Common myeloid progenitor, CD34-positive (primary cell): ENCODE measurements at regions not wholly inside any gene's neighbourhood (a gene's known extent, or its start where the extent isn't known, plus 50 kb on each side); places are given as distances from the start of the nearest gene placed in this dataset.
"Not testable (repeated sequence)": the region's sequence is repeated elsewhere in the genome, so short reads cannot be mapped to it uniquely, and the experiment has no call there.

Experiments
- CTCF ChIA-PET: fragments of 350-600 bp; sonication (Branson Sonifier 250); formaldehyde crosslinking; loops from one replicate; lab custom pipeline; 2021; ENCODE audit warnings: antibody characterized with exemption; lab: Charles Lee
- POLR2A ChIA-PET: fragments of 350-600 bp; sonication (Branson Sonifier 250); formaldehyde crosslinking; loops from one replicate; lab custom pipeline; 2021; ENCODE audit warnings: antibody characterized with exemption; lab: Charles Lee
- DNase-seq, 3 donors: peaks; one replicate each; pipeline versions ENCODE4 v3.0.0 to v3.0.0-alpha.2; 2013
- H3K27ac ChIP-seq, 2 experiments: 1 replicate in 1 of 2; 2 replicates in 1 of 2; pipeline ENCODE4 v1.7.0; 2013; ENCODE audit warnings: inconsistent platforms in 2 of 2, low read length in 2 of 2, mild to moderate bottlenecking in 2 of 2, low read depth in 1 of 2, moderate library complexity in 1 of 2; ENCODE audit not compliant: severe bottlenecking in 2 of 2, insufficient read depth in 1 of 2, poor library complexity in 1 of 2
- H3K27me3 ChIP-seq, 5 experiments: replicated peaks in 2 of 5; 1 replicate in 3 of 5; 2 replicates in 2 of 5; pipeline versions ENCODE4 v1.6.1 to v1.7.0; 2013; ENCODE audit warnings: low read length in 4 of 5, mild to moderate bottlenecking in 2 of 5, moderate library complexity in 2 of 5, inconsistent platforms in 1 of 5; ENCODE audit not compliant: insufficient read depth in 5 of 5, control insufficient read depth in 4 of 5
- H3K36me3 ChIP-seq, 4 experiments: 1 replicate in 2 of 4; 2 replicates in 2 of 4; pipeline versions ENCODE4 v1.6.1 to v1.7.0; 2013; ENCODE audit warnings: low read length in 3 of 4, control low read depth in 1 of 4, mild to moderate bottlenecking in 1 of 4; ENCODE audit not compliant: control insufficient read depth in 4 of 4, insufficient read depth in 4 of 4
- H3K4me1 ChIP-seq, 4 experiments: 1 replicate in 3 of 4; 2 replicates in 1 of 4; pipeline versions ENCODE4 v1.6.1 to v1.7.1; 2013; ENCODE audit warnings: low read length in 3 of 4, mild to moderate bottlenecking in 3 of 4, control low read depth in 1 of 4, inconsistent platforms in 1 of 4, moderate library complexity in 1 of 4; ENCODE audit not compliant: control insufficient read depth in 4 of 4, insufficient read depth in 4 of 4; ENCODE audit errors: control extremely low read depth in 1 of 4
- H3K4me3 ChIP-seq, 7 experiments: 1 replicate in 4 of 7; 2 replicates in 3 of 7; pipeline versions ENCODE4 v1.5.1 to v1.7.0; 2013; ENCODE audit warnings: mild to moderate bottlenecking in 7 of 7, low read length in 6 of 7, moderate library complexity in 6 of 7, inconsistent platforms in 2 of 7, low read depth in 2 of 7, control low read depth in 1 of 7; ENCODE audit not compliant: insufficient read depth in 4 of 7, control insufficient read depth in 1 of 7; ENCODE audit errors: extremely low read depth in 1 of 7
- H3K9me3 ChIP-seq, 5 experiments: 1 replicate in 4 of 5; 2 replicates in 1 of 5; pipeline versions ENCODE4 v1.6.1 to v1.7.1; 2013; ENCODE audit warnings: low read length in 4 of 5, mild to moderate bottlenecking in 2 of 5, inconsistent platforms in 1 of 5, low read depth in 1 of 5, moderate library complexity in 1 of 5; ENCODE audit not compliant: control insufficient read depth in 4 of 5, insufficient read depth in 2 of 5; ENCODE audit errors: control extremely low read depth in 1 of 5
- WGBS: methylation state at CpG from one replicate; pipeline ENCODE4 v1.1.5; 2013; ENCODE audit not compliant: insufficient coverage; 5-methylcytosine and 5-hydroxymethylcytosine counted together

DNA sequence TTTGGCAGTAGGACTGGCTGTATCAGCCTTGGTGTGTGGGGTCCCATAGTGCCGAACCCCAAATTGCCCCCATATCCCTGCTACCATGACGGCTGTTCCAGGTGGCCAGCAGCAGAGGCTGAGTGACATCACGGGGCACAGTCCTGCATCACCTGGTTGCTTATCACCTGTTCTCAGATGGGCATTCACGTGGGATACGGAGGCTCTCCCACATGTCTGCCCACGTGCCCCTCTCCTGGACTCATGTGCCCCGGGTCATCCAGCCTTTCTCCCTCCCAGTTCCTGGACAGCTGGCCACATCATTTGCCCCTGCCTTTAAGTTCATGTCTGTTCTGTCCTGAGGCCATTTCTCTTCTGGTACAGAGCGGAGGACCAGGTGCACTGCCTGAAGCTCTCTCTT, 431.0 kb upstream of the B3GAT1 start:
- Histone ChIP-seq H3K36me3 (no peaks in the 10 kb centered on the region), H3K4me3 (no peak overlapping the region), H3K27me3 (peaks cover 0 to 12% (median 0%) of the 10 kb centered on the region in 5 experiments), H3K9me3 (no peaks in the 10 kb centered on the region), H3K27ac (no peak overlapping the region), H3K4me1 (no peaks in the 10 kb centered on the region)
- CTCF ChIA-PET, result no interaction called here
- DNase-seq, result no peak
- POLR2A ChIA-PET, result no interaction called here
- 97% methylated on average over 8 of the region's 8 CpGs for WGBS

DNA sequence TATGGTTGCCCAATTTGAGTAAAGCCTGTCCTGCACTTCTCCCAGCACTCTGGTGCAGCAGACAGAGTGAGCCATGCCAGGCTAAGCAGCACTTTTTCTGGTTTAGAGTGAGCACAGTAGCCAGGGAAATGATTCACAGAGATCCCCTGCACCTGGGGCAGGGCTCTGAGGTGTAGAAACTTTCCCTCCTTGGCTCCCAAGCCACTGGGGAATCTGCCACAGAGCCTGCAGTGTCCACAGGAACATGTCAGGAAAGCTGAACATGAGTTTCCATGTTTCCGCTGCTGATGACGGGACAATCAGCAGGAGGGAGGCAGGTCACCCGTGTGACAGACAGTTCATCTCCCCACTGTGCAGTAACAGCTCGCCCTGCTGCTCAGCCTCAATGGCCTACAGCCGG, 429.9 kb upstream of the B3GAT1 start:
- CTCF ChIA-PET, result no interaction called here
- no peak overlapping the region for H3K27ac ChIP-seq
- POLR2A ChIA-PET, result no interaction called here

DNA sequence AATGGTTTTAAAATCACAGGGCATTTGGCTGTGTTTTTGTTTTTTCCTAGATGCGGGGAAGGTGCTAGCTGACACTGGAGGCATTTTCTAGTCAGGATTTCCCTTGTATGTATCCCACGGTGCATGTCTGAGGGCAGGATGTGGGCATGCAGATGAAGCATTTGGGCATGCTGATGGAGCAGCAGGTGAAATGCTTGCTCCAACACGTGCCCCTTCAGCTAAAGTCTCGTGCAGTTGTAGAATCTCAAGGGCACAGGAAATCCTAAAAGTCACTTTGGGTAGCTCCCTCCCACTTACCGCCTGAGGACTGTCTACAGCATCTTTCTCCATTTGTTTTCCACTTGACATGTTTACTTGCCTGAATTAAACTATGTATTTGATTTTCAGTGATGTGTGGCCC, 429.4 kb upstream of the B3GAT1 start:
- H3K36me3 ChIP-seq, result no peaks in the 10 kb centered on the region

More for the DNA sequence above, 429.9 kb upstream of the B3GAT1 start:
- Histone ChIP-seq H3K4me1 (no peaks in the 10 kb centered on the region), H3K36me3 (no peaks in the 10 kb centered on the region), H3K9me3 (no peaks in the 10 kb centered on the region), H3K27me3 (peaks cover 0 to 14% (median 0%) of the 10 kb centered on the region in 5 experiments), H3K4me3 (no peak overlapping the region)
- 93% methylated on average over 5 of the region's 5 CpGs for WGBS
- DNase-seq, result no peak

DNA sequence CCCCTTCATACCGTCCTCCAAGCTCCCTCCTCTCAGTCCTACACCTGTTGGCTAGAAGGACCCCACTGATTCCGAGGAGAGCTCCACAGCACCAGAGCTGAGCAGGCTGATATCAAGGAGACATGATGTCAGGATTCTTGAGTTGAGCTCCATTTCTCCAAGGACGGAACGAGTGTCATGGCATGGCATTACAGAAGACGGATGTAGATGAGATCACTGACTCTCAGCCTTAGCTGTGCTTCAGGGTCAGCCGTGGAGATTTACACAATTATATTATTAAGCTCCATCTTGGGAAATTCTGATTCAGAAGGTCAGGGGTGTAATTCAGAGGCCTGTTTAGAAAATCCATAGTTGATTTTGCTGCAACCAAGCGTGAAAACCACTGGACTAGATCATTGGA, 428.9 kb upstream of the B3GAT1 start:
- no peaks in the 10 kb centered on the region for H3K9me3 ChIP-seq
- H3K4me3 ChIP-seq, result no peak overlapping the region
- no peak overlapping the region for H3K27ac ChIP-seq
- ChIA-PET CTCF (no interaction called here), POLR2A (no interaction called here)
- DNase-seq, result no peak
- peaks cover 0 to 14% (median 0%) of the 10 kb centered on the region in 5 experiments for H3K27me3 ChIP-seq
- no peaks in the 10 kb centered on the region for H3K36me3 ChIP-seq
- H3K4me1 ChIP-seq, result no peaks in the 10 kb centered on the region
- 92% methylated on average over 5 of the region's 7 CpGs for whole genome bisulfite sequencing

More for the DNA sequence above, 429.4 kb upstream of the B3GAT1 start:
- no peaks in the 10 kb centered on the region for H3K9me3 ChIP-seq
- H3K4me1 ChIP-seq, result no peaks in the 10 kb centered on the region
- WGBS, result 68% methylated on average over 4 of the region's 5 CpGs
- CTCF ChIA-PET, result no interaction called here
- peaks cover 0 to 14% (median 0%) of the 10 kb centered on the region in 5 experiments for H3K27me3 ChIP-seq
- H3K4me3 ChIP-seq, result no peak overlapping the region
- POLR2A ChIA-PET, result no interaction called here
- H3K27ac ChIP-seq, result no peak overlapping the region
- DNase-seq, result no peak

GRCh38 chr11:134840165-134840564, 428.1 kb upstream of the B3GAT1 start:
- no CpG with 5 or more reads among the region's 4 CpGs for WGBS
- H3K9me3 ChIP-seq, H3K4me3 ChIP-seq, CTCF ChIA-PET, POLR2A ChIA-PET, H3K27ac ChIP-seq, DNase-seq, H3K4me1 ChIP-seq, H3K36me3 ChIP-seq: not testable (repeated sequence)
- H3K27me3 ChIP-seq, result peaks cover 0 to 14% (median 0%) of the 10 kb centered on the region in 5 experiments

- ChIA-PET CTCF (no interaction called here), POLR2A (no interaction called here)
- H3K4me1 ChIP-seq, result peaks cover 0 to 2% (median 0%) of the 10 kb centered on the region in 4 experiments
- DNase-seq, result no peak
- H3K27me3 ChIP-seq, result peaks cover 0 to 14% (median 0%) of the 10 kb centered on the region in 5 experiments
- H3K27ac ChIP-seq, result no peak overlapping the region
- no peaks in the 10 kb centered on the region for H3K9me3 ChIP-seq
- no peak overlapping the region for H3K4me3 ChIP-seq
- WGBS, result 99% methylated on average over 6 of the region's 10 CpGs
- no peaks in the 10 kb centered on the region for H3K36me3 ChIP-seq
Observed at GRCh38 chr11:134838708-134839107, 426.7 kb upstream of the B3GAT1 start.

DNA sequence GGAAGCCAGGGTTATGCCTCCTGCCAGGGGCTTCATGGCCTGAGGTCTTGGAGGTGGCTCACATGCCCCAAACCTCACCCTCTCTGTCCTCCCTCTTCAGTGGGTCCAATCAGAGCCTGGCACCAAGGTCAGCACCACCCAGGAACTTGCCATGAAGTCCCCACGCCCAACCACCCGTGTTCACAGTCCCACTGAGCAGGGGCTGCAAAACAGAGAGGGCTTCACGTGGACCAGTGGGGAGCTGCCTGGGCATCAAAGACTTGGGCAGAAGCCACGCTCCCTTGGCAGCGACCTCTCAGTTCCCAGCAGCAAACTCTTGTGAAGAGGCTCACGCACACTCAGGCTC, 425.8 kb upstream of the B3GAT1 start:
- POLR2A ChIA-PET, result no interaction called here
- peaks cover 0 to 2% (median 0%) of the 10 kb centered on the region in 4 experiments for H3K4me1 ChIP-seq

More for the DNA sequence above, 425.8 kb upstream of the B3GAT1 start:
- WGBS, result 97% methylated on average over 6 of the region's 6 CpGs
- CTCF ChIA-PET, result no interaction called here
- no peak overlapping the region for H3K27ac ChIP-seq
- no peak for DNase-seq
- H3K36me3 ChIP-seq, result no peaks in the 10 kb centered on the region
- no peaks in the 10 kb centered on the region for H3K9me3 ChIP-seq
- no peak overlapping the region for H3K4me3 ChIP-seq
- peaks cover 0 to 14% (median 0%) of the 10 kb centered on the region in 5 experiments for H3K27me3 ChIP-seq
